ENCODE measurements at regions not wholly inside any gene's neighbourhood (a gene's known extent, or its start where the extent isn't known, plus 50 kb on each side); places are given as distances from the start of the nearest gene placed in this dataset.

DNA sequence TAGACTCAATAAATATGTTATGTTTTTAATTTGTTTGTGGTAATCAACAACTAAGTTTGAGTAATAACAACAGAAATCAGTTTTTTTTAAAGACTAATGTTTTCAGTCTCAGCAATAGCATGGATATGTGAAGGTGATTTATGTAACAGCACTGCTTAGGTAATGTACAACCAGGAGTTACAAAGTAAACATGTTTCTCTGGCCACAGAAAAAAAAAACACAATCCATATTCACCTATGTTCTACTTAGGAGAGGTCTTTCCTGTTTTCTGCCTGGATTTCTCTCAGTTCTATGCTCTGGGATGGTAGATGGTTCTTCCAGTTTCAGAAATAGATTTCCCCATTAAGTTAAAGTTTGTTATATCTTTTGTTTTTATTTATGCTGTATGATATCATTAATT, 579.4 kb downstream of the SI start:
- no peak overlapping the region for H3K27ac ChIP-seq (replicated peaks in 1 of 4)
- no peaks in the 10 kb centered on the region for H3K36me3 ChIP-seq
- no peak for TF ChIP-seq POLR2AphosphoS5 (IDR thresholded peaks at IDR 0.05)
- TF ChIP-seq, protein P1, sequence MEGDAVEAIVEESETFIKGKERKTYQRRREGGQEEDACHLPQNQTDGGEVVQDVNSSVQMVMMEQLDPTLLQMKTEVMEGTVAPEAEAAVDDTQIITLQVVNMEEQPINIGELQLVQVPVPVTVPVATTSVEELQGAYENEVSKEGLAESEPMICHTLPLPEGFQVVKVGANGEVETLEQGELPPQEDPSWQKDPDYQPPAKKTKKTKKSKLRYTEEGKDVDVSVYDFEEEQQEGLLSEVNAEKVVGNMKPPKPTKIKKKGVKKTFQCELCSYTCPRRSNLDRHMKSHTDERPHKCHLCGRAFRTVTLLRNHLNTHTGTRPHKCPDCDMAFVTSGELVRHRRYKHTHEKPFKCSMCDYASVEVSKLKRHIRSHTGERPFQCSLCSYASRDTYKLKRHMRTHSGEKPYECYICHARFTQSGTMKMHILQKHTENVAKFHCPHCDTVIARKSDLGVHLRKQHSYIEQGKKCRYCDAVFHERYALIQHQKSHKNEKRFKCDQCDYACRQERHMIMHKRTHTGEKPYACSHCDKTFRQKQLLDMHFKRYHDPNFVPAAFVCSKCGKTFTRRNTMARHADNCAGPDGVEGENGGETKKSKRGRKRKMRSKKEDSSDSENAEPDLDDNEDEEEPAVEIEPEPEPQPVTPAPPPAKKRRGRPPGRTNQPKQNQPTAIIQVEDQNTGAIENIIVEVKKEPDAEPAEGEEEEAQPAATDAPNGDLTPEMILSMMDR (IDR thresholded peaks at IDR 0.05): no peak
- no peak for TF ChIP-seq POLR2A (IDR thresholded peaks at IDR 0.05; ENCODE audit: low read depth)
- TF ChIP-seq EP300 (IDR thresholded peaks at IDR 0.05): no peak
- DNase-seq (ENCODE audit: extremely low spot score): no peak
- no peaks in the 10 kb centered on the region for H3K4me1 ChIP-seq
- H3K4me3 ChIP-seq: no peak overlapping the region
- no peaks in the 10 kb centered on the region for H3K27me3 ChIP-seq
- intact Hi-C loops (cut with DNase I): no loop called here
- no peaks in the 10 kb centered on the region for H3K9me3 ChIP-seq

DNA sequence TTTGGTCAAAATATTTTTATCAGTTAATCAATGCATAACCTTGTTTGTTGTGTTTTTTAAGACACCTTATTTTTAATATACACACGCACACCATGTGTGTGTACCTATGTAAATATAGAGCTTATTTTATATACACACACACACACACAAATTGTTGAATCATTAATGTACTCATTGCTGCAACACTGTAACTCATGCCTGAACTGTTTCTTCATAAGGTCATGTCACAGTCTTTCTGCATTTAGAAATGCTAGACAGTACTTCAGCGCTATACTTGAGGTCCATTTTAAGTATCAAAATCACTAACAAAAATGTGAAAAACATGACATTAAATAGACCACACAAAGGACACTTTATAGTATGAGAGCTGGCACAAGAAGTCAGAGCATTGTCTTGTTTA, 589.4 kb downstream of the SI start:
- Histone ChIP-seq H3K9me3 (no peaks in the 10 kb centered on the region), H3K27me3 (no peaks in the 10 kb centered on the region), H3K4me3 (no peak overlapping the region), H3K36me3 (no peaks in the 10 kb centered on the region), H3K27ac (replicated peaks in 1 of 4) (no peak overlapping the region), H3K4me1 (no peaks in the 10 kb centered on the region)
- no peak for DNase-seq (ENCODE audit: extremely low spot score)
- 56% methylated on average over 2 of the region's 2 CpGs for WGBS
- intact Hi-C loops (cut with DNase I): no loop called here
- TF ChIP-seq, protein P1 (IDR thresholded peaks at IDR 0.05): no peak
- TF ChIP-seq POLR2AphosphoS5 (IDR thresholded peaks at IDR 0.05): no peak
- no peak for TF ChIP-seq POLR2A (IDR thresholded peaks at IDR 0.05; ENCODE audit: low read depth)
- no peak for TF ChIP-seq EP300 (IDR thresholded peaks at IDR 0.05)

DNA sequence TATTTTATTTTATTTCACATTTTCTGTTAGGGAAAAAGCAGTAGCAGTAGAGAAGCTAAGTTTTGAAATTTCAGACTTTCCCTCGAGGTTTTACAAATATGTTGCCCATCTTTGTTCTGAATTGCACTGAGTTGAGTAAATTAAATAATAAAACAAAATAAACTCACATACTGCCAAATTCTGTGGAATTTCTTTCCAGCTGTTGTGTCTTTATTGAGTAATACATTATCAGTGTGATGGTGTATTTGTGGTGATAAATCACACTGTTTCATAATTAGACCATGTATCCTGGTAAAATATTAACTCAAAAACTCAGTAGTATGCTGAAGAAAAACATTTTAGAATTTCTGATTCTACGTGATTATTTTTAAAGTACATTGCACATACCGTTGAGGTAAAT, 592.1 kb downstream of the SI start:
- Histone ChIP-seq H3K4me3 (no peak overlapping the region), H3K27me3 (no peaks in the 10 kb centered on the region), H3K4me1 (no peaks in the 10 kb centered on the region), H3K27ac (replicated peaks in 1 of 4) (no peak overlapping the region), H3K9me3 (no peaks in the 10 kb centered on the region), H3K36me3 (no peaks in the 10 kb centered on the region)
- no peak for TF ChIP-seq POLR2AphosphoS5 (IDR thresholded peaks at IDR 0.05)
- TF ChIP-seq EP300 (IDR thresholded peaks at IDR 0.05): no peak
- TF ChIP-seq, protein P1 (IDR thresholded peaks at IDR 0.05): no peak
- no peak for TF ChIP-seq POLR2A (IDR thresholded peaks at IDR 0.05; ENCODE audit: low read depth)
- DNase-seq (ENCODE audit: extremely low spot score): no peak
- 64% methylated on average over 3 of the region's 3 CpGs for whole genome bisulfite sequencing
- intact Hi-C loops (cut with DNase I): no loop called here

GRCh38 chr3:164479978-164480377, 598.3 kb downstream of the SI start:
- intact Hi-C loops (cut with DNase I): no loop called here
- DNase-seq (ENCODE audit: extremely low spot score): no peak
- WGBS: 58% methylated on average over 1 of the region's 1 CpG
- TF ChIP-seq POLR2AphosphoS5 (IDR thresholded peaks at IDR 0.05): no peak
- Histone ChIP-seq H3K4me1 (no peaks in the 10 kb centered on the region), H3K9me3 (no peaks in the 10 kb centered on the region), H3K27me3 (no peaks in the 10 kb centered on the region), H3K27ac (replicated peaks in 1 of 4) (no peak overlapping the region), H3K36me3 (no peaks in the 10 kb centered on the region), H3K4me3 (no peak overlapping the region)

GRCh38 chr3:164479406-164479805, 598.9 kb downstream of the SI start:
- Histone ChIP-seq H3K27me3 (no peaks in the 10 kb centered on the region), H3K27ac (replicated peaks in 1 of 4) (no peak overlapping the region), H3K4me1 (no peaks in the 10 kb centered on the region), H3K9me3 (no peaks in the 10 kb centered on the region), H3K36me3 (no peaks in the 10 kb centered on the region), H3K4me3 (no peak overlapping the region)
- no peak for DNase-seq (ENCODE audit: extremely low spot score)
- intact Hi-C loops (cut with DNase I): no loop called here
- 22% methylated on average over 1 of the region's 1 CpG for WGBS
- TF ChIP-seq POLR2AphosphoS5 (IDR thresholded peaks at IDR 0.05): no peak
- no peak for TF ChIP-seq POLR2A (IDR thresholded peaks at IDR 0.05; ENCODE audit: low read depth)
- no peak for TF ChIP-seq EP300 (IDR thresholded peaks at IDR 0.05)
- TF ChIP-seq, protein P1 (IDR thresholded peaks at IDR 0.05): no peak
